ENCODE measurements at regions not wholly inside any gene's neighbourhood (a gene's known extent, or its start where the extent isn't known, plus 50 kb on each side); places are given as distances from the start of the nearest gene placed in this dataset.

- DNase-seq (ENCODE audit: low read depth, low spot score) (no peak), ATAC-seq (no peak)
- ChIA-PET RAD21 (ENCODE audit: low non-redundant PET in 1 of 2, low total read pairs in 2 of 2, uncharacterized antibody in 2 of 2, unreplicated experiment in 2 of 2) (no interaction called here), CTCF (no interaction called here), POLR2A (no interaction called here)
- Histone ChIP-seq H3K36me3 (ENCODE audit: control insufficient read depth in 1 of 2, insufficient read depth in 2 of 2, low read length in 2 of 2) (no peaks in the 10 kb centered on the region), H2AFZ (ENCODE audit: low read depth, low read length, poor library complexity, severe bottlenecking) (no peak overlapping the region), H3K4me2 (ENCODE audit: low read length) (no peak overlapping the region), H3K9me3 (ENCODE audit: control insufficient read depth in 1 of 2, insufficient read depth in 1 of 2, low read depth in 1 of 2, low read length in 2 of 2) (no peaks in the 10 kb centered on the region), H3K79me2 (ENCODE audit: insufficient read depth, low read length) (no peaks in the 10 kb centered on the region), H3K27me3 (ENCODE audit: insufficient read depth, low read length) (peaks cover 63% of the 10 kb centered on the region), H3K4me1 (ENCODE audit: control insufficient read depth in 1 of 2, insufficient read depth in 2 of 2, low read length in 2 of 2) (no peaks in the 10 kb centered on the region), H3K9me2 (ENCODE audit: insufficient read depth) (no peaks in the 10 kb centered on the region), H3K27ac (ENCODE audit: low read depth, low read length) (no peak overlapping the region), H4K20me1 (ENCODE audit: insufficient read depth) (no peaks in the 10 kb centered on the region), H3K9ac (ENCODE audit: low read length) (no peak overlapping the region), H3K4me3 (replicated peaks in 1 of 2; ENCODE audit: low read depth in 1 of 2, low read length in 2 of 2) (no peak overlapping the region)
- intact Hi-C loops (cut with micrococcal nuclease) = no loop called here
- BruUV-seq (replicated peaks) = no TSS peak
- TF ChIP-seq SRF (IDR thresholded peaks at IDR 0.05; ENCODE audit: low read depth) (no peak), TCF7L2 (IDR thresholded peaks at IDR 0.05; ENCODE audit: borderline replicate concordance, extremely low read depth, insufficient read depth, insufficient read length) (no peak)
These were observed 267.4 kb upstream of the PSMD7 start for GRCh38 chr16:74029115-74029792.

GRCh38 chr16:74026373-74027281 is 270.0 kb upstream of the PSMD7 start:
- no peaks in the 10 kb centered on the region for H3K9me2 ChIP-seq (ENCODE audit: insufficient read depth)
- no peak for TF ChIP-seq POLR2AphosphoS5 (IDR thresholded peaks at IDR 0.05; ENCODE audit: low read depth, low read length)
- TF ChIP-seq ZNF274 (IDR thresholded peaks at IDR 0.05; ENCODE audit: low read depth, low read length) = no peak
- BruUV-seq (replicated peaks) = no TSS peak
- H3K27me3 ChIP-seq (ENCODE audit: insufficient read depth, low read length) = peaks cover 44% of the 10 kb centered on the region
- no peaks in the 10 kb centered on the region for H3K9me3 ChIP-seq (ENCODE audit: control insufficient read depth in 1 of 2, insufficient read depth in 1 of 2, low read depth in 1 of 2, low read length in 2 of 2)
- no peaks in the 10 kb centered on the region for H3K79me2 ChIP-seq (ENCODE audit: insufficient read depth, low read length)
- H3K4me1 ChIP-seq (ENCODE audit: control insufficient read depth in 1 of 2, insufficient read depth in 2 of 2, low read length in 2 of 2) = no peaks in the 10 kb centered on the region
- no peaks in the 10 kb centered on the region for H4K20me1 ChIP-seq (ENCODE audit: insufficient read depth)
- RAD21 ChIA-PET (ENCODE audit: low non-redundant PET in 1 of 2, low total read pairs in 2 of 2, uncharacterized antibody in 2 of 2, unreplicated experiment in 2 of 2) = no interaction called here
- intact Hi-C loops (cut with micrococcal nuclease) = no loop called here
- CTCF ChIA-PET = interaction anchor here (1.0 kb wide), 1 partner anchor 200 kb away, joined by 3 read pairs; no protein-coding TSS in a partner anchor
- H3K27ac ChIP-seq (ENCODE audit: low read depth, low read length) = no peak overlapping the region
- no peak overlapping the region for H2AFZ ChIP-seq (ENCODE audit: low read depth, low read length, poor library complexity, severe bottlenecking)
- no peaks in the 10 kb centered on the region for H3K36me3 ChIP-seq (ENCODE audit: control insufficient read depth in 1 of 2, insufficient read depth in 2 of 2, low read length in 2 of 2)
- no peak for DNase-seq (ENCODE audit: low read depth, low spot score)
- ATAC-seq = no peak
- no peak overlapping the region for H3K4me3 ChIP-seq (replicated peaks in 1 of 2; ENCODE audit: low read depth in 1 of 2, low read length in 2 of 2)
- POLR2A ChIA-PET = no interaction called here
- no peak overlapping the region for H3K4me2 ChIP-seq (ENCODE audit: low read length)
- H3K9ac ChIP-seq (ENCODE audit: low read length) = no peak overlapping the region
